IPS DF 4.7 (cell line): ENCODE measurements at regions not wholly inside any gene's neighbourhood (a gene's known extent, or its start where the extent isn't known, plus 50 kb on each side); places are given as distances from the start of the nearest gene placed in this dataset.

Source experiments
- DNase-seq: peaks from one replicate; pipeline ENCODE4 v3.0.0-alpha.2; 2013; ENCODE audit warnings: low spot score; ENCODE audit errors: extremely low read depth

GRCh38 chr1:199272139-199272544, 633.3 kb downstream of the PTPRC start:
- no peak for DNase-seq

DNA sequence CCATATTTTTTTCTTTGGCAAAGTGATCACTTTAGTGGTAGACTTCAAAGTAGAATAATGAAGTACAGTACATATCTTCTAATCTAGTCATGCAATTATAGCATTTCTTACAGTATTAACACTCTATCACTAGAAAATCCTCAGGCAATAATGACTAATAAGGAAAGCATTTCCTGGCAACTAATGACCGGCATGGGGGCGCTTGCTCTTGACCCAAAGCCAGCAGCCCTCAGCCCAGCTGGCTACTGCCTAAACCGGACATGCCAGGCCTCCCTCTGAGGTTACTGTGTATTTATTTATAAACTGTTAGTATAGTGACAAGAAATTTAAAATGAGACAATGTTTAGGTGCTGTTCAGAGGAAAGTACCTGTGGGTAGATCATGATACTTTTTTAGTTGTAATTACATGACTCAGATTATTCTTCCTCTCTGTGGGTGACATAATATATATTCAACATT, 633.8 kb downstream of the PTPRC start:
- DNase-seq, result peak; percentile 2

- no peak for DNase-seq
Measured at GRCh38 chr1:199273837-199274379, 635.1 kb downstream of the PTPRC start.

DNA sequence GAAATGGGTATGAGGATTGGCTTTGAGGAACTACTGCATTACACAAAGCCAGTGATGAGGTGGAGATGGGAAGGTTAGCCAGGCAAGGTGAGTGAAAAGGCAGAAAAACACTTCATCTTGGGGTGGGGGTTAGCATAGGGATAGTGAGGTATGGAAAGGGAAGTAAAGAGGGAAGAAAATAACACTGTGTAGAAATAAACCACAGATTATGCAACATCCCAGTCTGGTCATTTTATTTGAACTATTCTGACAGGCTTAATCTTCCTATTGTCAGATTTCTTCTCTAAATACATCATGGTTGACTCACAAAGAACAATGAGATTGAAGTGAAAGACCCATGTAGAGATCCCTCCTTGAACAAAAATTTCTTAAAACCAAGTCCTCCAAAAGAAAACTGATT, 640.2 kb downstream of the PTPRC start:
- DNase-seq, result no peak

DNA sequence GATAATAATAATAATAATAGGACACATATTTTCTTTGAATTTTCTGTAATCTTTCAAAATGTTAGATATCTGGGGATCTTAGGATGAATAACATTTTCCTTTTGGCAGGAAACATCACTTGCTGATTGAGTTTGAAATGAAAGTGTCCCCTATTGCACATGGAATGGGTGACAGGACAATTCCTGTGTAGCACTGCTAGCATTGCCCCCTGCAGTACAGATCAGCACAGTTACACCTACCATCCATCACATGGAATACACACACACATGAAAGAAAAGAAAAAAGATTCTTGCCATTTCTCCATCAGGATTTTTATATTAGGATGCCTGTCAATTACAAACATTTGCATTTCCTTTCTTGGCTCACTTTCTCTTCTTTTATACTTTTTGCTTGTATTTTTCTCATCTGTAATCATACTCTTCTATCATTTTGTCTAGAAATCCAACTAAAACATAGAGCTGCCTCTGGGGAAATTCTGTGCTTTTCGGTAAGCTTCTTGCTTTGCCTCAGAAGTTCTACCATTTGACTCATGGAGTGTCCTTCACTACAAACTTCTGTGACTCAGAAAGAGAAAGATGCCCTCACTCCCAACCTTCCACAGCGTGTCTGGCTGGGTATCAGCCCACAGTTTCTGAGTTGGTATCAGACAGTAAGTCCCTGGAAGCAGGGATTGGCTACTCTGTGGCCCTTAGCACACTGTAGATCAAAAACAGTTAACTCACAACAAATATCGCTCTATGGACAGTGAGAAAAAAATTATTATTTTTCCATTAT, 641.2 kb downstream of the PTPRC start:
- DNase-seq, result no peak

GRCh38 chr1:199282751-199283305, 644.0 kb downstream of the PTPRC start:
- DNase-seq, result no peak

- no peak for DNase-seq
Measured at GRCh38 chr1:199283794-199284193, 645.0 kb downstream of the PTPRC start.

DNA sequence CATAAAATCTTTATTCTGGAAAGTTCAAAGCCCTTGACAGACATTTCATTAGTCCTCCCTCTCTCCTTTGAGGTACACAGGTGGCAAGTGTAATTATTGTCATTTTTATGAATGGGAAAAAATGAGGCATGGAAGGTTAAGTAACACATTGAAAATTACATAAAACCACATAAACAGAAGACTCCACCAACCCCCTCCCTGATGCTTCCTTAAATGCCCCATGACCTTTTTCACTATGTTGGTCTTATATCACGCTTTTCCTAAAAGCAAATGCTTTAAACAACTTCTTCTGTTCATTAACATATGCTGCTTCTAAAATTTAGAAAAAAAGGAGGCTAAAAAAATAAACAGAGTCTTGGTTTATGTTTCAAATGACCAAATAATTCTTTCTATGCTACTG, 648.4 kb downstream of the PTPRC start:
- no peak for DNase-seq

GRCh38 chr1:199287647-199288046, 648.8 kb downstream of the PTPRC start:
- DNase-seq, result no peak

- no peak for DNase-seq
Measured at GRCh38 chr1:199290186-199290585, 651.3 kb downstream of the PTPRC start.

DNA sequence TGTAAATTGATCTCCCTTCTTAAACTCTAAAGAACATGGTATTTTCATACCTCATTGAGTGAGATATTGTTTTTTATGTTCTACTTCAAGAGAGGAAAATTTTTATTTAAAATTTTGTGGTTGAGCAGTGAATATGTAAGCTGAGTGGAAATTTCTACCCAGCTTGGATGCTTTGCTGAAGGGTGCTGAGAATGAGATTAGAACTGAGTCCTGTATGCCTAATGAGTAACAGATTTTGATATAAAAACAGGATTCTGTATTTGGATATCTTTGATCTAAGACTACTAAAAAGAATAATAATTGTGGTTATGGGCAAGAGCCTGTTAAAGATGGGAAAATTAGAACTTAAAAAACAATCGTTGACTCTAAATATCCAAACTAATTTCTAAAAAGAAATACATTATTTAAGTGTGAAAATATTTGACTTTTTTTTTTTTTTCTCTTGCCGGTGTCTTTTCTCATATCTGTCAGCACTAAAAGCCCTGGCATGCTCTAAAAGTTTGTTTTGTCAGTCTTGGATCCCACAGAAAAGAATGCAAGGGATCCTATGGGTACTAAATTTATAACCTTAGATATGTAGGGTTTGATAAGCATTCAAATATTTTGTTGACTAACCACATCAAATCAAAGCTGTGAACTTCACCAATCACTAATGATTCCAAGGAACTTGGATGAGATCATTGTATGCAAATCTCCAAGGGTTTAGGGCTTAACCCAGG, 652.3 kb downstream of the PTPRC start:
- no peak for DNase-seq

- DNase-seq, result no peak
Measured at GRCh38 chr1:199292896-199293295, 654.1 kb downstream of the PTPRC start.

- no peak for DNase-seq
Measured at GRCh38 chr1:199295107-199295506, 656.3 kb downstream of the PTPRC start.

GRCh38 chr1:199297174-199297573, 658.3 kb downstream of the PTPRC start:
- no peak for DNase-seq

DNA sequence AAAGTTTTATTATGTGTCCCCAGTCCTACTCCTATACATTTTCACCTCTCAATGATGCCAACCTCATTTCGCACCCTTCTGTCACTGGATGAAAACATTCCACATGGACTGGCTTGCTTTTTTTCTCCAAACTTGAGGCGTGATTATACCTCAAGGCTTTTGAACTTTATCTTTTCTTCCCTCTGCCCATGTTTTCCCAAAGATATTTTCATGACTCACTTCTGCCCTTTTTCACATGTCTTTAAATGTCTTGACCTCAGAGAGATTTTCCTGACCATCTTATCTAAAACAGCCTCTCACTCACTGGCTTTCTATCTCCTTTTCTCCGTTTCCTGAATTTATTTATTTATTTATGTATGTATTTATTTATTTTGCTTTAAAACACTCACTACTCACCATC, 659.0 kb downstream of the PTPRC start:
- no peak for DNase-seq

DNA sequence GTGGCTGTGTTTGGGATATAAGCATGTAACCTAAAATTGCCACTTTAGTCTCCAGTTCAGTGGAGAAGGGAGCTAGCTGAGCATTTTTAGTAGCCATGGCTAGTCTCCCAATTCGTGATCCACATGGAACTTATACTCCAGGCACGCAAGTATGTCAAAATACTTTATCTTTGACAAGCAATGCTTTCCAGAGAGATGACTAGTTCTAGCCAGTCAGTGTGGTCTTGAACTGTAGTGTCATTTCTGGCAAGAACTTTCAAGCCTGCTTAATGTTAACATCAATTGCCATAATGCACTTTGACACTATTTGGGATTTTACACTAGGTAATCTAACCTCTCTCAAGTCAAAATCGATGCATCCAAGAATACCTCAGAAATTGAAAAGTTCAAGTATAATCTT, 660.0 kb downstream of the PTPRC start:
- no peak for DNase-seq

DNA sequence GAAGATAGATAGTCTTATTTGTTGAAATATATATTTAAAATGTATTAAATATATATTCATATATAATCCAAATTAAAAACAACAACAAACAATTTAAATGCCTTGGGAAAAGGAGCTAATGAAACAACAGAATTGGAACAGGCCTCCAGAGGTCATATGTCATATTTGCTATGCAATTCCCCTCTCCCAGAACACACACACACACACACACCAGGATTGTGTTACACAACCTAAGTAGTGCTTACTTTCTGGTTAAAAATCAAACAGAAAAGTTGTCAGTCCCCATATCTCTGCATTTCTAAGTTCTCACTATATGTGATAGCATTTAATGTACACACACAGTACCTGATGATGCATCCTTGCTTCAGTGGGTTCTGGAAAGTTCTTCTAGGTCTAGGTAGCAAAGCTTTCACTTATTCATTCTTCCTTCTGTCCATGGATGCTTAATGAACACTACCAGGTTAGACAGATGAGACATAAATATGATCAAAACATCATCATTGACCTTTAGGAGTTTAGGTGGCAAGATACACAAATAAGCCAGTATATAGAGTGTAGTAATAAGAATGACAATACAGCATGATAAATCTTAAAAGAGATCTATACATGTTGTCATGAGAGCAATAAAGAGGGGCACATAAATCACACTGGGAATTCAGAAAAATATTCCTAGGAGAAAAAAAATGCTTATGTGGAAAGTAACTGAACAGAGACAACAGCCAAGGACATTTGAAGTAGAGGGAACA, 662.8 kb downstream of the PTPRC start:
- DNase-seq, result no peak

- no peak for DNase-seq
Measured at GRCh38 chr1:199302554-199302953, 663.7 kb downstream of the PTPRC start.

GRCh38 chr1:199303035-199303434, 664.2 kb downstream of the PTPRC start:
- no peak for DNase-seq

DNA sequence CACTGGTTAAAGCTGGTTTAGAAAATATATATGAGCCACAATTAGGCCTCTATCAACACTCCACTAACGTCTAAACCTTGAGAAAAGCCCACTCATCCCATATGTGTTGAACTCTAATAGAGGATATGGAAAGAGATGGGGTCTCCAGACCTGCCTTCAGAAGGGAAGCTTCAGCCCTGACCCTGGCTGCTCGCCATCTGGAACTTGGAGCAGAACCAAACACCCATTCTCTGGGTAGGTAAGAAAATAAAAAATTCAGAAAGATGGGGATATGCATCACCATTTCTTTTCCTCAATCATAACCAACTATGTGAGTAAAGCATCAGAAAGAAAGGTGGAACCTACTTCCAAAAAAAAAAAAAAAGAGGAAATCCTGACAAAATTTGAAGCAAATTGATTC, 666.2 kb downstream of the PTPRC start:
- DNase-seq, result no peak

DNA sequence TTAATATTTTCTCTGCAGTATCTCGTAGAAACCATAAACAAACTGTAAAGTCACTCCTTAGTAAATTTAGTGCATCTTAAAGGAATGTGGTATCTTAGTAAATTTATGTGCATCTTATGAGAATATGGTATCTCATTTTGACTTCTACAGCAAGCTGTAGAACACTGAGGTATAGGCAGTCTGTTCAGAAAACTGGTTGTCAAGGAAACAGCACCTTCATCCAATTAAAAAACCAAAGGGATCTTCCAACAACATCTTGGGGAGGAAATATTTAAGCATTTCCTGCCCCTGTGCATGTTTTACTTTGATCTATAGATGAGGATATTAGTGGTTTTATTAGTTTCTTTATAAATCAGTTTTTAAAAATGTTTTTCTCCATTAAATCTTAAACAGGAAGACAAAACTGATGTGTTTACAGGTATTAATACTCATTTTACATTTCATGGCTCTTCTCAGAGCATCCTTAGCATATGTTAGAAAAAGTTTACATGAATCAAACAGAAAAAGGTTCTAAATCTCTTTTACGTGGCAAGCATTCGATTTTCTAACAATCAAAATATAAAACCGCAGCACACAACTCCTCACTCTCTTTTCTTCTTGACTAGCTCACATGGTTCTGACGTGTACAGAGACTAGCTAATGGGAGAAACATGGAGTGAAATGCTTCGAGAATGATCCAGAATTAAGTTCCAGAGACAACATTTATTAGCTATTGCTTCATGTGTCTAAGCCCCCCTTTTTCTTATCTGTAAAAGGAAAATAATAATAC, 668.8 kb downstream of the PTPRC start:
- no peak for DNase-seq
